Neural progenitor cell (in vitro differentiated cells): ENCODE measurements at regions not wholly inside any gene's neighbourhood (a gene's known extent, or its start where the extent isn't known, plus 50 kb on each side); places are given as distances from the start of the nearest gene placed in this dataset.

ENCODE experiments used
- CTCF ChIP-seq: fragments of 200-600 bp; sonication (generic); IDR thresholded peaks from 2 replicates; pipeline ENCODE4 v1.5.1; 2017; ENCODE audit warnings: antibody characterized with exemption, mild to moderate bottlenecking
- EZH2 ChIP-seq: fragments of 200-600 bp; sonication (generic); IDR thresholded peaks from 2 replicates; pipeline ENCODE4 v1.6.1; 2017; ENCODE audit warnings: antibody characterized with exemption, mild to moderate bottlenecking, moderate library complexity
- EZH2phosphoT487 ChIP-seq: fragments of 200-600 bp; sonication (generic); IDR thresholded peaks from 2 replicates; pipeline ENCODE4 v1.6.1; 2017; ENCODE audit warnings: antibody characterized with exemption

- TF ChIP-seq CTCF (no peak), EZH2phosphoT487 (no peak), EZH2 (no peak)
Observed at GRCh38 chr6:40706178-40706577, 119.0 kb upstream of the LRFN2 start.
